ENCODE measurements at regions not wholly inside any gene's neighbourhood (a gene's known extent, or its start where the extent isn't known, plus 50 kb on each side); places are given as distances from the start of the nearest gene placed in this dataset.

DNA sequence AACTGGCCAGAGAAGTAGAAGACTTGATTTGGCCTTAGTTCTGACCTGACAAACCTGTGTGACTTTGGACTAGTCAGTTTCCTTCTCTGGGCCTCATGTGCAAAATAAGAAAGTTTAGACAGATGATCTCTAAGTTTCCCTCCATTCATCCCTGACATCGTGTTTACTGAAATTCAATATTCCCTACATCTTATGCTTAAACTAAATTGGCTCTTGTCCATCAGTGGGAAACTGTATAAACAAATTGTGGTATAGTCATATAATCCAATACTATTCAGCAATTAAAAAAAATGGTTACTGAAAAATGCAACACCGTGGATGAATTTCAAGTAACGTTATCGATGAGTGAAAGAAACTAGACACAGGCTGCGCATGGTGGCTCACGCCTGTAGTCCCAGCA, 64.4 kb upstream of the HRH1 start:
- intact Hi-C loops (cut with DNase I, micrococcal nuclease), result no loop called here
- DNase-seq, result no peak
- no peak for ATAC-seq

- DNase-seq (no peak), ATAC-seq (no peak)
- intact Hi-C loops (cut with DNase I, micrococcal nuclease), result no loop called here
These were observed 63.7 kb upstream of the HRH1 start for GRCh38 chr3:11090551-11090950.

DNA sequence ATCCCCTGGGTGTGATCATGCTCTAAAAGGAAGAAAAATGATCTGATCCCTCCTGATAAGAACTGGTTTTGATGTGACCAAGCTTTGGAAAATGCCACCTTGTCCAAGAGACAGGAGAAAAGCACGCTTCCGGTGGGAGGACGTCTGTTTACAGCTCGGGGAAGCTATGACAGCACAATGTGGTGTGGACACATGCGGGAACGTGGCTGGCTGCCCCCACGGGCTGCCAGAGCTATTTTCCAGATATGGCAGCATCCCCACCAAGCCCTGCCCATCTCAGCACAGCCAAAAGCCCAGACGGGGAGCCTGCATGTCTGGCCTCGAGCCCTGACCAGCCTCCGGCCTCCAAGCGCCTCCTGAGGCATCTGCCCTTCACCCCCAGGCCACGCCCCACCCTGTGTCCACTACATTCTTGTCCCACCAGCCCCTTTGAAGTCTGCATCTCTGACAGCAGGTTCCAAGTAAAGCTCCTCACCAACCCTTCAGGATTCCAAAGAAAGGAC, 63.2 kb upstream of the HRH1 start:
- intact Hi-C loops (cut with DNase I, micrococcal nuclease), result no loop called here
- DNase-seq, result peak in 1 of 2 donors; percentile 34

DNA sequence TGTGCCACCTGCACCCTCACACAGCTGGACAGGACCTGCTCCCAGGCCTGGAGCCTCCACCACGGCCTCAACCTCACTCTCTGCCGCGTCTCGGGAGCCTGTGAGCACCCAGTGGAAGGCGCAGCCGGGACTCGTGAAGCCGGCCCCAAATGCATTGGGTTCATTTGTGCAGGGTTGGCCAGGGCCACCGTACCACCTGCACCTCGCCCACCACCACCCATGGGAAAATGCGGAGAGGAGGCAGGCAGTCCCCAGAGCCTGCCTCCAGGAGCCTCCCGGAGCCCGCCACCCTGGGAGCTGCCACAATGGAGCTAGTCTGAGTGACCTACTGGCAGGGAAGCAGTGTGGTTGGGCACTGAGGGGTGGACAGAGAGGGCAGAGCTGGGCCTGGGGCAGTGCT, 62.5 kb upstream of the HRH1 start:
- intact Hi-C loops (cut with DNase I, micrococcal nuclease), result no loop called here
- DNase-seq, result no peak
- ATAC-seq, result no peak

More for the DNA sequence above, 63.2 kb upstream of the HRH1 start:
- no peak for ATAC-seq

GRCh38 chr3:11093823-11094340, 60.4 kb upstream of the HRH1 start:
- intact Hi-C loops (cut with DNase I, micrococcal nuclease), result no loop called here
- DNase-seq (no peak), ATAC-seq (no peak)

DNA sequence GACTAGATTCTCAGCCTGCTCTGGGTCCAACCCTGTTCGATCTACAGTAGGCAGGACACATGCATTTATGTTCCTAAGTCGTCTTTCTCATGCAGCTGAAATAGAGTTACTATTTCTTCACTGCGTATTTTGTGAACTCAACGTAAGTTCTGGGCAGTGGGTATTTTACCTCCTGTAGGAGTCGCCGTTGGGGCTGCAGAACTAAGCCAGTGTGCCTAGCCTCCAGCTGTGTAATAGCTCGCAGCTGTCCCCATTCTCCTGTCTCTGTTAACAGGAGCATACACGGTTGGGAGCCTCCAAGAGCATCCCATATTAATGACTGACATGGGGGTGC, 58.4 kb upstream of the HRH1 start:
- no peak for ATAC-seq
- no peak for DNase-seq
- intact Hi-C loops (cut with DNase I, micrococcal nuclease), result no loop called here

- intact Hi-C loops (cut with DNase I, micrococcal nuclease), result no loop called here
- DNase-seq (peak; percentile 53 to 54), ATAC-seq (peak; percentile 75)
These were observed 57.8 kb upstream of the HRH1 start for GRCh38 chr3:11096266-11097139.

GRCh38 chr3:11099306-11099705, 55.0 kb upstream of the HRH1 start:
- ATAC-seq, result no peak
- intact Hi-C loops (cut with DNase I, micrococcal nuclease), result no loop called here
- no peak for DNase-seq

Measured in left colon (tissue), 2 donors.